NCI-H460 (cell line): ENCODE measurements at regions not wholly inside any gene's neighbourhood (a gene's known extent, or its start where the extent isn't known, plus 50 kb on each side); places are given as distances from the start of the nearest gene placed in this dataset.

Experiments
- DNase-seq: peaks from one replicate; pipeline ENCODE4 v3.0.0-alpha.2; 2016; ENCODE audit warnings: low read depth; ENCODE audit errors: extremely low read depth

- DNase-seq: no peak
These were observed 734.2 kb upstream of the ALCAM start for GRCh38 chr3:104632521-104632920.

- DNase-seq: no peak
These were observed 733.8 kb upstream of the ALCAM start for GRCh38 chr3:104632947-104633346.

- DNase-seq: no peak
These were observed 730.7 kb upstream of the ALCAM start for GRCh38 chr3:104635872-104636580.

- DNase-seq: no peak
These were observed 723.9 kb upstream of the ALCAM start for GRCh38 chr3:104642827-104643226.

GRCh38 chr3:104646196-104646595 is 720.5 kb upstream of the ALCAM start:
- no peak for DNase-seq

GRCh38 chr3:104648823-104649222 is 717.9 kb upstream of the ALCAM start:
- DNase-seq: no peak

- no peak for DNase-seq
These were observed 697.6 kb upstream of the ALCAM start for GRCh38 chr3:104669083-104669482.

GRCh38 chr3:104672331-104672730 is 694.4 kb upstream of the ALCAM start:
- DNase-seq: no peak

GRCh38 chr3:104673981-104674380 is 692.7 kb upstream of the ALCAM start:
- no peak for DNase-seq

- DNase-seq: no peak
These were observed 690.5 kb upstream of the ALCAM start for GRCh38 chr3:104676241-104676640.

- DNase-seq: no peak
These were observed 688.8 kb upstream of the ALCAM start for GRCh38 chr3:104677932-104678331.

GRCh38 chr3:104685492-104685891 is 681.2 kb upstream of the ALCAM start:
- DNase-seq: no peak

GRCh38 chr3:104687362-104687761 is 679.3 kb upstream of the ALCAM start:
- no peak for DNase-seq

- no peak for DNase-seq
These were observed 670.2 kb upstream of the ALCAM start for GRCh38 chr3:104696470-104696869.

GRCh38 chr3:104711406-104711805 is 655.3 kb upstream of the ALCAM start:
- DNase-seq: no peak

- no peak for DNase-seq
These were observed 650.7 kb upstream of the ALCAM start for GRCh38 chr3:104715972-104716371.

GRCh38 chr3:104717828-104718196 is 648.9 kb upstream of the ALCAM start:
- no peak for DNase-seq

- DNase-seq: no peak
These were observed 643.7 kb upstream of the ALCAM start for GRCh38 chr3:104723000-104723399.

GRCh38 chr3:104731074-104731473 is 635.6 kb upstream of the ALCAM start:
- no peak for DNase-seq

- no peak for DNase-seq
These were observed 632.1 kb upstream of the ALCAM start for GRCh38 chr3:104734627-104735026.

GRCh38 chr3:104735691-104736090 is 631.0 kb upstream of the ALCAM start:
- DNase-seq: no peak

GRCh38 chr3:104738271-104738670 is 628.4 kb upstream of the ALCAM start:
- DNase-seq: no peak

GRCh38 chr3:104740874-104741379 is 625.8 kb upstream of the ALCAM start:
- no peak for DNase-seq
